ENCODE measurements at regions not wholly inside any gene's neighbourhood (a gene's known extent, or its start where the extent isn't known, plus 50 kb on each side); places are given as distances from the start of the nearest gene placed in this dataset.

DNA sequence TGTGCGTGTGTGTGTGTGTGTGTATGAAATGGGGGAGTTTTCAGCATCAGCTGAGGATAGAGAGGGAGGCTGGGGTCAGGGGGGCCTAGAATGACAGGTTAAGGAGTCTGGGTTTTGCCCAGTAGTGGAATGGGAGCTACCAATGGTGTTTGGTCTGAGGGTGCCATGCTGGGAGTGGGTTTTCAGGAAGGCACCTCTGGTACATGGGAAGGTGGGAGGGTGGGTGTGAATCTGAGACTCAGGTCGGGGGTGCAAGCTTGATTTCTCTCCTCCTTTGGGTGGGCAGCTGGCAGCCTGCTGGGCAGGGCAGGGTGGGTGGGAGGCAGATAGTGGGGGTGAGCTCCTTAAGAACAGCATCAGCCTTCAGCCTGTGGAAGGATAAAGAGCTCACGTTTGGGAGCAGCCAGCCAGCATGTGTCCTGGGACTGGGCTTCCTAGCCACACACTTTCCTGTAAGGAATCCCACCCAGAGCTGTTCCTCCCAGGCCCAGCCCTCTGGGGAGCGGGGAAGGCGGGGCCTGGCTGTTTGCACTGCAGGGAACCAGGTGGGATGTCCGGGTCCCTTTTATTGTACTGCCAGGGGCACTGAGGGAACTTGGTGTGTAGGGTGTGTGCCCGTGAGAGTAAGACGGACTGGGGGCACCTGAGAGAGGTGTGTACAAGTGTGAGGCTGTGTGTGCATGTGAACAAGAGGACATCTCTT lies 152.8 kb downstream of the FOXD2 start:
- no peak overlapping the region for H3K4me3 Mint-ChIP-seq
- H3K4me3 ChIP-seq: no peak overlapping the region
- no peak overlapping the region for H3K27ac Mint-ChIP-seq
- no peak for DNase-seq (ENCODE audit: low spot score)
- no peak overlapping the region for H3K4me2 ChIP-seq
- H3K9me2 ChIP-seq (ENCODE audit: insufficient read depth): no peaks in the 10 kb centered on the region
- H3K79me2 ChIP-seq (replicated peaks; ENCODE audit: insufficient read depth): no peaks in the 10 kb centered on the region
- H3K4me1 Mint-ChIP-seq: peaks cover 3% of the 10 kb centered on the region; the same call in 1 of the 3 replicates
- H3K36me3 Mint-ChIP-seq (ENCODE audit: low read depth): no peaks in the 10 kb centered on the region
- H3K27ac ChIP-seq (ENCODE audit: low read depth): no peak overlapping the region
- H3K9me3 Mint-ChIP-seq: no peaks in the 10 kb centered on the region
- no peak overlapping the region for H2AFZ ChIP-seq
- no peaks in the 10 kb centered on the region for H3K36me3 ChIP-seq (ENCODE audit: insufficient read depth)
- peaks cover 25% of the 10 kb centered on the region for H3K27me3 Mint-ChIP-seq (ENCODE audit: insufficient read depth, low read depth, poor library complexity)
- peaks cover 41% of the 10 kb centered on the region for H3K27me3 ChIP-seq (ENCODE audit: insufficient read depth)
- H3F3A ChIP-seq (replicated peaks; ENCODE audit: low read depth): no peaks in the 10 kb centered on the region
- ATAC-seq: no peak
- TF ChIP-seq JUNB (IDR thresholded peaks at IDR 0.05; ENCODE audit: unreplicated experiment) (no peak), POLR2AphosphoS5 (IDR thresholded peaks at IDR 0.05; ENCODE audit: low read depth) (no peak), NANOG (IDR thresholded peaks at IDR 0.05; ENCODE audit: borderline replicate concordance) (no peak), EZH2 (IDR thresholded peaks at IDR 0.05; ENCODE audit: low read depth, unreplicated experiment) (no peak), CREB1 (CRISPR knock-in tag; IDR thresholded peaks at IDR 0.05; ENCODE audit: low read depth) (no peak), ZNF331 (CRISPR knock-in tag; IDR thresholded peaks at IDR 0.05; ENCODE audit: low read depth) (no peak), STAT1 (IDR thresholded peaks at IDR 0.05; ENCODE audit: unreplicated experiment) (no peak), EZH2phosphoT487 (IDR thresholded peaks at IDR 0.05; ENCODE audit: unreplicated experiment) (no peak), ZNF114 (CRISPR knock-in tag; IDR thresholded peaks at IDR 0.05) (no peak)
- TF ChIP-seq, protein P1, sequence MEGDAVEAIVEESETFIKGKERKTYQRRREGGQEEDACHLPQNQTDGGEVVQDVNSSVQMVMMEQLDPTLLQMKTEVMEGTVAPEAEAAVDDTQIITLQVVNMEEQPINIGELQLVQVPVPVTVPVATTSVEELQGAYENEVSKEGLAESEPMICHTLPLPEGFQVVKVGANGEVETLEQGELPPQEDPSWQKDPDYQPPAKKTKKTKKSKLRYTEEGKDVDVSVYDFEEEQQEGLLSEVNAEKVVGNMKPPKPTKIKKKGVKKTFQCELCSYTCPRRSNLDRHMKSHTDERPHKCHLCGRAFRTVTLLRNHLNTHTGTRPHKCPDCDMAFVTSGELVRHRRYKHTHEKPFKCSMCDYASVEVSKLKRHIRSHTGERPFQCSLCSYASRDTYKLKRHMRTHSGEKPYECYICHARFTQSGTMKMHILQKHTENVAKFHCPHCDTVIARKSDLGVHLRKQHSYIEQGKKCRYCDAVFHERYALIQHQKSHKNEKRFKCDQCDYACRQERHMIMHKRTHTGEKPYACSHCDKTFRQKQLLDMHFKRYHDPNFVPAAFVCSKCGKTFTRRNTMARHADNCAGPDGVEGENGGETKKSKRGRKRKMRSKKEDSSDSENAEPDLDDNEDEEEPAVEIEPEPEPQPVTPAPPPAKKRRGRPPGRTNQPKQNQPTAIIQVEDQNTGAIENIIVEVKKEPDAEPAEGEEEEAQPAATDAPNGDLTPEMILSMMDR (conservative IDR thresholded peaks at IDR 0.05; ENCODE audit: low read depth in 2 of 2): no peak
- TF ChIP-seq, protein P2, sequence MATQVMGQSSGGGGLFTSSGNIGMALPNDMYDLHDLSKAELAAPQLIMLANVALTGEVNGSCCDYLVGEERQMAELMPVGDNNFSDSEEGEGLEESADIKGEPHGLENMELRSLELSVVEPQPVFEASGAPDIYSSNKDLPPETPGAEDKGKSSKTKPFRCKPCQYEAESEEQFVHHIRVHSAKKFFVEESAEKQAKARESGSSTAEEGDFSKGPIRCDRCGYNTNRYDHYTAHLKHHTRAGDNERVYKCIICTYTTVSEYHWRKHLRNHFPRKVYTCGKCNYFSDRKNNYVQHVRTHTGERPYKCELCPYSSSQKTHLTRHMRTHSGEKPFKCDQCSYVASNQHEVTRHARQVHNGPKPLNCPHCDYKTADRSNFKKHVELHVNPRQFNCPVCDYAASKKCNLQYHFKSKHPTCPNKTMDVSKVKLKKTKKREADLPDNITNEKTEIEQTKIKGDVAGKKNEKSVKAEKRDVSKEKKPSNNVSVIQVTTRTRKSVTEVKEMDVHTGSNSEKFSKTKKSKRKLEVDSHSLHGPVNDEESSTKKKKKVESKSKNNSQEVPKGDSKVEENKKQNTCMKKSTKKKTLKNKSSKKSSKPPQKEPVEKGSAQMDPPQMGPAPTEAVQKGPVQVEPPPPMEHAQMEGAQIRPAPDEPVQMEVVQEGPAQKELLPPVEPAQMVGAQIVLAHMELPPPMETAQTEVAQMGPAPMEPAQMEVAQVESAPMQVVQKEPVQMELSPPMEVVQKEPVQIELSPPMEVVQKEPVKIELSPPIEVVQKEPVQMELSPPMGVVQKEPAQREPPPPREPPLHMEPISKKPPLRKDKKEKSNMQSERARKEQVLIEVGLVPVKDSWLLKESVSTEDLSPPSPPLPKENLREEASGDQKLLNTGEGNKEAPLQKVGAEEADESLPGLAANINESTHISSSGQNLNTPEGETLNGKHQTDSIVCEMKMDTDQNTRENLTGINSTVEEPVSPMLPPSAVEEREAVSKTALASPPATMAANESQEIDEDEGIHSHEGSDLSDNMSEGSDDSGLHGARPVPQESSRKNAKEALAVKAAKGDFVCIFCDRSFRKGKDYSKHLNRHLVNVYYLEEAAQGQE (IDR thresholded peaks at IDR 0.05; ENCODE audit: unreplicated experiment): no peak
- TF ChIP-seq, protein P3, sequence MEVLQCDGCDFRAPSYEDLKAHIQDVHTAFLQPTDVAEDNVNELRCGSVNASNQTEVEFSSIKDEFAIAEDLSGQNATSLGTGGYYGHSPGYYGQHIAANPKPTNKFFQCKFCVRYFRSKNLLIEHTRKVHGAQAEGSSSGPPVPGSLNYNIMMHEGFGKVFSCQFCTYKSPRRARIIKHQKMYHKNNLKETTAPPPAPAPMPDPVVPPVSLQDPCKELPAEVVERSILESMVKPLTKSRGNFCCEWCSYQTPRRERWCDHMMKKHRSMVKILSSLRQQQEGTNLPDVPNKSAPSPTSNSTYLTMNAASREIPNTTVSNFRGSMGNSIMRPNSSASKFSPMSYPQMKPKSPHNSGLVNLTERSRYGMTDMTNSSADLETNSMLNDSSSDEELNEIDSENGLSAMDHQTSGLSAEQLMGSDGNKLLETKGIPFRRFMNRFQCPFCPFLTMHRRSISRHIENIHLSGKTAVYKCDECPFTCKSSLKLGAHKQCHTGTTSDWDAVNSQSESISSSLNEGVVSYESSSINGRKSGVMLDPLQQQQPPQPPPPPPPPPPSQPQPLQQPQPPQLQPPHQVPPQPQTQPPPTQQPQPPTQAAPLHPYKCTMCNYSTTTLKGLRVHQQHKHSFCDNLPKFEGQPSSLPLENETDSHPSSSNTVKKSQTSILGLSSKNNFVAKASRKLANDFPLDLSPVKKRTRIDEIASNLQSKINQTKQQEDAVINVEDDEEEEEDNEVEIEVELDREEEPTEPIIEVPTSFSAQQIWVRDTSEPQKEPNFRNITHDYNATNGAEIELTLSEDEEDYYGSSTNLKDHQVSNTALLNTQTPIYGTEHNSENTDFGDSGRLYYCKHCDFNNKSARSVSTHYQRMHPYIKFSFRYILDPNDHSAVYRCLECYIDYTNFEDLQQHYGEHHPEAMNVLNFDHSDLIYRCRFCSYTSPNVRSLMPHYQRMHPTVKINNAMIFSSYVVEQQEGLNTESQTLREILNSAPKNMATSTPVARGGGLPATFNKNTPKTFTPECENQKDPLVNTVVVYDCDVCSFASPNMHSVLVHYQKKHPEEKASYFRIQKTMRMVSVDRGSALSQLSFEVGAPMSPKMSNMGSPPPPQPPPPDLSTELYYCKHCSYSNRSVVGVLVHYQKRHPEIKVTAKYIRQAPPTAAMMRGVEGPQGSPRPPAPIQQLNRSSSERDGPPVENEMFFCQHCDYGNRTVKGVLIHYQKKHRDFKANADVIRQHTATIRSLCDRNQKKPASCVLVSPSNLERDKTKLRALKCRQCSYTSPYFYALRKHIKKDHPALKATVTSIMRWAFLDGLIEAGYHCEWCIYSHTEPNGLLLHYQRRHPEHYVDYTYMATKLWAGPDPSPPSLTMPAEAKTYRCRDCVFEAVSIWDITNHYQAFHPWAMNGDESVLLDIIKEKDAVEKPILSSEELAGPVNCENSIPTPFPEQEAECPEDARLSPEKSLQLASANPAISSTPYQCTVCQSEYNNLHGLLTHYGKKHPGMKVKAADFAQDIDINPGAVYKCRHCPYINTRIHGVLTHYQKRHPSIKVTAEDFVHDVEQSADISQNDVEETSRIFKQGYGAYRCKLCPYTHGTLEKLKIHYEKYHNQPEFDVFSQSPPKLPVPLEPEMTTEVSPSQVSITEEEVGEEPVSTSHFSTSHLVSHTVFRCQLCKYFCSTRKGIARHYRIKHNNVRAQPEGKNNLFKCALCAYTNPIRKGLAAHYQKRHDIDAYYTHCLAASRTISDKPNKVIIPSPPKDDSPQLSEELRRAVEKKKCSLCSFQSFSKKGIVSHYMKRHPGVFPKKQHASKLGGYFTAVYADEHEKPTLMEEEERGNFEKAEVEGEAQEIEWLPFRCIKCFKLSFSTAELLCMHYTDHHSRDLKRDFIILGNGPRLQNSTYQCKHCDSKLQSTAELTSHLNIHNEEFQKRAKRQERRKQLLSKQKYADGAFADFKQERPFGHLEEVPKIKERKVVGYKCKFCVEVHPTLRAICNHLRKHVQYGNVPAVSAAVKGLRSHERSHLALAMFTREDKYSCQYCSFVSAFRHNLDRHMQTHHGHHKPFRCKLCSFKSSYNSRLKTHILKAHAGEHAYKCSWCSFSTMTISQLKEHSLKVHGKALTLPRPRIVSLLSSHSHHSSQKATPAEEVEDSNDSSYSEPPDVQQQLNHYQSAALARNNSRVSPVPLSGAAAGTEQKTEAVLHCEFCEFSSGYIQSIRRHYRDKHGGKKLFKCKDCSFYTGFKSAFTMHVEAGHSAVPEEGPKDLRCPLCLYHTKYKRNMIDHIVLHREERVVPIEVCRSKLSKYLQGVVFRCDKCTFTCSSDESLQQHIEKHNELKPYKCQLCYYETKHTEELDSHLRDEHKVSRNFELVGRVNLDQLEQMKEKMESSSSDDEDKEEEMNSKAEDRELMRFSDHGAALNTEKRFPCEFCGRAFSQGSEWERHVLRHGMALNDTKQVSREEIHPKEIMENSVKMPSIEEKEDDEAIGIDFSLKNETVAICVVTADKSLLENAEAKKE (CRISPR knock-in tag; IDR thresholded peaks at IDR 0.05): no peak
- H4K20me1 ChIP-seq (replicated peaks; ENCODE audit: insufficient read depth): no peaks in the 10 kb centered on the region
- H3K4me1 ChIP-seq (ENCODE audit: insufficient read depth): peaks cover 4% of the 10 kb centered on the region; the same call in 1 of the 2 replicates
